ENCODE measurements at regions not wholly inside any gene's neighbourhood (a gene's known extent, or its start where the extent isn't known, plus 50 kb on each side); places are given as distances from the start of the nearest gene placed in this dataset.
"Not testable (repeated sequence)": the region's sequence is repeated elsewhere in the genome, so short reads cannot be mapped to it uniquely, and the experiment has no call there.

GRCh38 chr7:114788706-114789105 lies 133.2 kb upstream of the MDFIC start:
- 94% methylated on average over 4 of the region's 4 CpGs for WGBS
- no peak for DNase-seq (ENCODE audit: extremely low spot score)

DNA sequence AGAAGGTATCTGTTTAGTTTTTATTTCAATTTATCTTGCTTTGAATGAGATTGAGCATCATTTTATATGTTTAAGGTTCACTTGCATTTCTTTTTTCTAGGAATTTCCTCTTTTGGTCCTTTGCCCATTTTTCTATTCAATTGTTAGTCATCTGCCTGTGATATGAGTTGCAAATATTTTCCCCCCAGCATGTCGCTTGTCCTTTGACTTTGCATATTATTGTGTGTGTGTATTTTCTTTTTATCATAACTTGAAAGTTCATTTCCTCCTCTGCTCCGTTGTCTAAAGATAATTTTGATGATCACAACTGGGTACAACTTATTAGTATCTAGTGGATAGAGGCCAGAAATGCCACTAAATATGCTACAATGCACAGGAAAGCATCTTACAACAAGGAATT lies 132.7 kb upstream of the MDFIC start:
- no peaks in the 10 kb centered on the region for H3K4me1 ChIP-seq (ENCODE audit: insufficient read depth)
- no peak overlapping the region for H3K27ac ChIP-seq (ENCODE audit: low read depth)
- no peaks in the 10 kb centered on the region for H3K36me3 ChIP-seq (ENCODE audit: insufficient read depth)
- no peak overlapping the region for H3K4me3 ChIP-seq (ENCODE audit: low read depth, low read length)
- no peak for DNase-seq (ENCODE audit: extremely low spot score)
- 66% methylated on average over 2 of the region's 2 CpGs for WGBS

More at GRCh38 chr7:114788706-114789105, 133.2 kb upstream of the MDFIC start:
- no peaks in the 10 kb centered on the region for H3K36me3 ChIP-seq (ENCODE audit: insufficient read depth)
- no peaks in the 10 kb centered on the region for H3K4me1 ChIP-seq (ENCODE audit: insufficient read depth)
- no peak overlapping the region for H3K27ac ChIP-seq (ENCODE audit: low read depth)
- no peak overlapping the region for H3K4me3 ChIP-seq (ENCODE audit: low read depth, low read length)

DNA sequence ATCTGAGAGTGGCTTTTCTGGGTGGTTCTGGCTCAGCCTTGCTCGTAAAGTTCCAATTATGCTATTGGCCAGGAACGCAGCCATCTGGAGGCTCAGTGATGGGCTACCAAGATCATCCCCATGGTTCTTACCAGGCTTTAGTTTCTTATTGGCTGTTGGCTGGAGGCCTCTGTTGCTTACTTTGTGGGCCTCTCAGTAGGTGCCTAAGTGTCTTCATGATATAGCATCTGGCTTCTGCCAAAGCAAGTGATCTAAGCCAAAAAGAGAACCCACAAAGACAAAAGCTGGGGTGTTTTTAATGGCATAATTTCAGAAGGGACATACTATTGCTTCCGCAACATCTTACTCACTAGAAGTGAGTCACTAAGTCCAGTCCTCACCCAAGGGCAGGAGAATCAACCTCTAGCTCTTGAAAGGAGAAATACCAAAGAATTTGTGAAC lies 132.0 kb upstream of the MDFIC start:
- Histone ChIP-seq H3K4me1 (ENCODE audit: insufficient read depth) (no peaks in the 10 kb centered on the region), H3K27ac (ENCODE audit: low read depth) (no peak overlapping the region), H3K4me3 (ENCODE audit: low read depth, low read length) (no peak overlapping the region), H3K36me3 (ENCODE audit: insufficient read depth) (no peaks in the 10 kb centered on the region)
- no peak for DNase-seq (ENCODE audit: extremely low spot score)
- whole genome bisulfite sequencing: 62% methylated on average over 3 of the region's 3 CpGs

- 70% methylated on average over 1 of the region's 1 CpG for WGBS
- Histone ChIP-seq H3K4me3 (ENCODE audit: low read depth, low read length) (no peak overlapping the region), H3K36me3 (ENCODE audit: insufficient read depth) (no peaks in the 10 kb centered on the region), H3K27ac (ENCODE audit: low read depth) (no peak overlapping the region), H3K4me1 (ENCODE audit: insufficient read depth) (no peaks in the 10 kb centered on the region)
- DNase-seq (ENCODE audit: extremely low spot score): no peak
Measured at GRCh38 chr7:114790521-114790920, 131.4 kb upstream of the MDFIC start.

DNA sequence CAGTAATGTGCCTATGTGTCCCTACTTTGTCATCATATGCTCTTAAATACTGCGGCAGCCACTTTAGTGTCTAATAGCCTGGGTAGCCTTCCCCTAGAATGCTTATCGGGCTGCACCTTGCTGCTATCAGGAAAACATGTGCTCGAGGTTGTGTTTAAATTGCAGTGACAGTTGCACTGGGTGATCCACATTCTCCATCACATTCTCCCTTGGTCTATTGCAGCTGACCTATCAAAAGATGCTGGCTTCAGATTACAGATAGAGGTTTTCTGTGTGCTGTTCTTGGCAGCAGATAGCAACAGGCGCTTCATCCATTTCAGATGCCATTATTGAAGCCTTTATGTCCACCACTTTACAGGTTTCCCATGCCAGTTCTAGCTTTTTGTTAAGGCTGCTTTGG lies 130.1 kb upstream of the MDFIC start:
- WGBS: 76% methylated on average over 4 of the region's 4 CpGs

GRCh38 chr7:114793155-114793845 lies 128.6 kb upstream of the MDFIC start:
- H3K36me3 ChIP-seq (ENCODE audit: insufficient read depth): no peaks in the 10 kb centered on the region
- 72% methylated on average over 5 of the region's 5 CpGs for WGBS

More for the DNA sequence above, 130.1 kb upstream of the MDFIC start:
- Histone ChIP-seq H3K27ac (ENCODE audit: low read depth) (no peak overlapping the region), H3K36me3 (ENCODE audit: insufficient read depth) (no peaks in the 10 kb centered on the region), H3K4me3 (ENCODE audit: low read depth, low read length) (no peak overlapping the region), H3K4me1 (ENCODE audit: insufficient read depth) (no peaks in the 10 kb centered on the region)
- DNase-seq (ENCODE audit: extremely low spot score): no peak

GRCh38 chr7:114795475-114795874 lies 126.4 kb upstream of the MDFIC start:
- no peaks in the 10 kb centered on the region for H3K36me3 ChIP-seq (ENCODE audit: insufficient read depth)
- WGBS: 47% methylated on average over 2 of the region's 2 CpGs
- H3K4me1 ChIP-seq (ENCODE audit: insufficient read depth): no peaks in the 10 kb centered on the region
- H3K4me3 ChIP-seq (ENCODE audit: low read depth, low read length): no peak overlapping the region
- no peak for DNase-seq (ENCODE audit: extremely low spot score)
- no peak overlapping the region for H3K27ac ChIP-seq (ENCODE audit: low read depth)

More at GRCh38 chr7:114793155-114793845, 128.6 kb upstream of the MDFIC start:
- Histone ChIP-seq H3K4me3 (ENCODE audit: low read depth, low read length) (no peak overlapping the region), H3K4me1 (ENCODE audit: insufficient read depth) (no peaks in the 10 kb centered on the region), H3K27ac (ENCODE audit: low read depth) (no peak overlapping the region)
- no peak for DNase-seq (ENCODE audit: extremely low spot score)

- H3K27ac ChIP-seq (ENCODE audit: low read depth): no peak overlapping the region
- H3K4me1 ChIP-seq (ENCODE audit: insufficient read depth): no peaks in the 10 kb centered on the region
- WGBS: 86% methylated on average over 4 of the region's 4 CpGs
- no peak for DNase-seq (ENCODE audit: extremely low spot score)
- no peaks in the 10 kb centered on the region for H3K36me3 ChIP-seq (ENCODE audit: insufficient read depth)
- H3K4me3 ChIP-seq (ENCODE audit: low read depth, low read length): no peak overlapping the region
Measured at GRCh38 chr7:114799628-114800028, 122.3 kb upstream of the MDFIC start.

GRCh38 chr7:114802632-114803031 lies 119.3 kb upstream of the MDFIC start:
- H3K4me3 ChIP-seq (ENCODE audit: low read depth, low read length): no peak overlapping the region
- H3K4me1 ChIP-seq (ENCODE audit: insufficient read depth): no peaks in the 10 kb centered on the region
- H3K27ac ChIP-seq (ENCODE audit: low read depth): no peak overlapping the region
- WGBS: 81% methylated on average over 4 of the region's 4 CpGs
- H3K36me3 ChIP-seq (ENCODE audit: insufficient read depth): no peaks in the 10 kb centered on the region
- no peak for DNase-seq (ENCODE audit: extremely low spot score)

GRCh38 chr7:114806590-114807162 lies 115.2 kb upstream of the MDFIC start:
- WGBS: 52% methylated on average over 2 of the region's 2 CpGs
- H3K36me3 ChIP-seq (ENCODE audit: insufficient read depth): no peaks in the 10 kb centered on the region
- no peaks in the 10 kb centered on the region for H3K4me1 ChIP-seq (ENCODE audit: insufficient read depth)
- DNase-seq (ENCODE audit: extremely low spot score): no peak
- H3K4me3 ChIP-seq (ENCODE audit: low read depth, low read length): no peak overlapping the region
- no peak overlapping the region for H3K27ac ChIP-seq (ENCODE audit: low read depth)

- Histone ChIP-seq H3K36me3 (ENCODE audit: insufficient read depth) (no peaks in the 10 kb centered on the region), H3K4me3 (ENCODE audit: low read depth, low read length) (no peak overlapping the region), H3K27ac (ENCODE audit: low read depth) (no peak overlapping the region), H3K4me1 (ENCODE audit: insufficient read depth) (no peaks in the 10 kb centered on the region)
- 78% methylated on average over 1 of the region's 1 CpG for WGBS
- DNase-seq (ENCODE audit: extremely low spot score): no peak
Measured at GRCh38 chr7:114812570-114812969, 109.3 kb upstream of the MDFIC start.

- Histone ChIP-seq H3K4me3 (ENCODE audit: low read depth, low read length) (no peak overlapping the region), H3K4me1 (ENCODE audit: insufficient read depth) (no peaks in the 10 kb centered on the region), H3K27ac (ENCODE audit: low read depth) (no peak overlapping the region), H3K36me3 (ENCODE audit: insufficient read depth) (no peaks in the 10 kb centered on the region)
- 93% methylated on average over 3 of the region's 3 CpGs for WGBS
- no peak for DNase-seq (ENCODE audit: extremely low spot score)
Measured at GRCh38 chr7:114813624-114814023, 108.3 kb upstream of the MDFIC start.

DNA sequence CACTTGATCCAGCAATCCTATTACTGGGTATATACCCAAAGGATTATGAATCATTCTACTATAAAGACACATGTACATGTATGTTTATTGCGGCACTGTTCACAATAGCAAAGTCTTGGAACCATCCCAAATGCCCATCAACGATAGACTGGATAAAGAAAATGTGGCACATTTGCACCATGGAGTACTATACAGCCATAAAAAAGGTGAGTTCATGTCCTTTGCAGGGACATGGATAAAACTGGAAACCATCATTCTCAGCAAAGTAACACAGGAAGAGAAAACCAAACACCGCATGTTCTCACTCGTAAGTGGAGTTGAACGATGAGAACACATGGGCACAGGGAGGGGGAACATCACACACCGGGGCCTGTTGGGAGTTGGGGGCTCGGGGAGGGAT lies 104.9 kb upstream of the MDFIC start:
- DNase-seq (ENCODE audit: extremely low spot score): not testable (repeated sequence)
- 96% methylated on average over 7 of the region's 7 CpGs for WGBS

GRCh38 chr7:114818501-114818900 lies 103.4 kb upstream of the MDFIC start:
- Histone ChIP-seq H3K27ac (ENCODE audit: low read depth) (no peak overlapping the region), H3K36me3 (ENCODE audit: insufficient read depth) (no peaks in the 10 kb centered on the region), H3K4me3 (ENCODE audit: low read depth, low read length) (no peak overlapping the region), H3K4me1 (ENCODE audit: insufficient read depth) (no peaks in the 10 kb centered on the region)
- 88% methylated on average over 3 of the region's 3 CpGs for WGBS
- DNase-seq (ENCODE audit: extremely low spot score): no peak

More for the DNA sequence above, 104.9 kb upstream of the MDFIC start:
- H3K4me3 ChIP-seq (ENCODE audit: low read depth, low read length); H3K27ac ChIP-seq (ENCODE audit: low read depth); H3K36me3 ChIP-seq (ENCODE audit: insufficient read depth); H3K4me1 ChIP-seq (ENCODE audit: insufficient read depth): not testable (repeated sequence)

Data from urinary bladder (tissue), 3 donors.